ENCODE measurements at regions not wholly inside any gene's neighbourhood (a gene's known extent, or its start where the extent isn't known, plus 50 kb on each side); places are given as distances from the start of the nearest gene placed in this dataset.

DNA sequence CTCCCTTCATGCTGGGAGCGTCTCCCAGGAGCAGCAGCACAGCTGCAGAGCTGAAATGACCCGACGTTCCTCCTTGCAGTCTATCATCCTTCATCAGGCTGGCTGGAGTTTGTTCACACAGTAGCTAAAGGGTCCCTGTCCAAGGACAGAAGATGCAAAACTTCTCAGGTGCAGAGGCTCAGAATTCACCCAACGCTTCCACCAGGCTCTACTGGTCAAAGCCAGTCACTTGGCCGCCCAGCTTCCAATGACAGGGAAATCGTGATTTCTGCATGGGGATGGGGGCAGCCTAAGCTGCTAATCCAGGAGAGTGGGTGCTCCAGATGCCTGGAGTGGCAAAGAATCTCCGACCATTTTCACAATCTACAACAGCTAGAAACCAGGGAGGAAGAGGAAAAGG is 97.0 kb upstream of the SALL3 start:
- H3K4me3 ChIP-seq (ENCODE audit: low read depth, low read length) = no peak overlapping the region
- TF ChIP-seq, protein P1, sequence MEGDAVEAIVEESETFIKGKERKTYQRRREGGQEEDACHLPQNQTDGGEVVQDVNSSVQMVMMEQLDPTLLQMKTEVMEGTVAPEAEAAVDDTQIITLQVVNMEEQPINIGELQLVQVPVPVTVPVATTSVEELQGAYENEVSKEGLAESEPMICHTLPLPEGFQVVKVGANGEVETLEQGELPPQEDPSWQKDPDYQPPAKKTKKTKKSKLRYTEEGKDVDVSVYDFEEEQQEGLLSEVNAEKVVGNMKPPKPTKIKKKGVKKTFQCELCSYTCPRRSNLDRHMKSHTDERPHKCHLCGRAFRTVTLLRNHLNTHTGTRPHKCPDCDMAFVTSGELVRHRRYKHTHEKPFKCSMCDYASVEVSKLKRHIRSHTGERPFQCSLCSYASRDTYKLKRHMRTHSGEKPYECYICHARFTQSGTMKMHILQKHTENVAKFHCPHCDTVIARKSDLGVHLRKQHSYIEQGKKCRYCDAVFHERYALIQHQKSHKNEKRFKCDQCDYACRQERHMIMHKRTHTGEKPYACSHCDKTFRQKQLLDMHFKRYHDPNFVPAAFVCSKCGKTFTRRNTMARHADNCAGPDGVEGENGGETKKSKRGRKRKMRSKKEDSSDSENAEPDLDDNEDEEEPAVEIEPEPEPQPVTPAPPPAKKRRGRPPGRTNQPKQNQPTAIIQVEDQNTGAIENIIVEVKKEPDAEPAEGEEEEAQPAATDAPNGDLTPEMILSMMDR (IDR thresholded peaks at IDR 0.05; ENCODE audit: insufficient read depth, low read length) = no peak
- no peak for DNase-seq (ENCODE audit: low read depth)

DNA sequence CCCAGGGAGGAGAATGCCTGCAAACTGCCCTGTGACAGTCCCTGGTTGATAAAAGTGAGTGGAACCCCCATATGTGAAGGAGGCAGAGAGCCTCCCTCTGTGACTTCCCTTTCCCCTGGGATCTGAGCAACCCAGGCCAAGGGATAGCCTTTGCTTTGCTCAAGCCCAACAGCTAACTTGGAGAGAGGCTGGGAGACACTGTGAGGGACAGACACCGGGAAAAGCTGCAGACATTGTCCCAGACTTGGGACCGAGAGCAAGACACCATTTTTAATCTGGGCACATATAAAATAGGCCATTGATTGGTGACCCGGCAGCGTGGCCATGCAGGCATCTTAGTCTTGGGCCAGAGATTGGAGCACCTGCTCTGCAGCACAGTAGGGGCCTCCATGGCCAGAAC is 96.1 kb upstream of the SALL3 start:
- TF ChIP-seq, protein P1 (IDR thresholded peaks at IDR 0.05; ENCODE audit: insufficient read depth, low read length) = no peak
- no peak for DNase-seq (ENCODE audit: low read depth)
- no peak overlapping the region for H3K4me3 ChIP-seq (ENCODE audit: low read depth, low read length)

DNA sequence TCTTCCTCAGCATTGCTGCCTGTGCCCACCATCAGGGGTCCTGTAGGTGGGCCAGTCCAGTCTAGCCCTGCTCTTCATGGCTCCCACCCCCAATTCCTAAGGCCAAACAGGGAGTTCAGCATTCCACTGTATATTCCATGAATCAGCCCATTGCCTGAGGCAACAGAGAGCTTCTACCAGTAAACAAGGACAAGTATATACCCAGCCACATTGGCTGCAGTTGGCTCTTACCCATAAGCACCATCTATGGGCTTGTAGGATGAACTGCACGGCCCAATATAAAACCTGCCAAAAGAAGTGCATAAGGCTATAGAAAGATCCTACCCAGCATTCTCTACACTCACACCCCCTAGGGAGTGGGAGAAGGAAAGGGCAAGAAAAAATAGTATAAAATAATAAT is 95.1 kb upstream of the SALL3 start:
- H3K4me3 ChIP-seq (ENCODE audit: low read depth, low read length) = no peak overlapping the region
- DNase-seq (ENCODE audit: low read depth) = no peak
- TF ChIP-seq, protein P1 (IDR thresholded peaks at IDR 0.05; ENCODE audit: insufficient read depth, low read length) = no peak

DNA sequence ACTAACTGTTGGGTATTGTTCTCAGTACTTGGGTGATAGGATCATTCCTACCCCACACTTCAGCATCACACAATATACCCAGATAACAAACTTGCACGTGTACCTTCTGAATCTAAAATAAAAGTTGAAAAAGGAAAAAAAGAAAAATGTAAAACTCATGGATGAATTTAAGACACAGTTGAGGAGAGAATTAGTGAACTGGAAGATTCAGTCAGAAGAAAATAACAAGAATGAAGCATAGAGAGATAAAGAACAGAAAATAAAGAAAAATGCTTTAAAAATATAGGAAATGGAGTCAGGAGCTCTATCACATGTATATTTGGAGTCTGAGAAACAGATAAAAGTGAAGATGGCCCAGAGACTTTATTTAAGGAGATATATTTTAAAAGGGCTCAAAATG is 90.4 kb upstream of the SALL3 start:
- no peak for DNase-seq (ENCODE audit: low read depth)
- no peak overlapping the region for H3K4me3 ChIP-seq (ENCODE audit: low read depth, low read length)
- TF ChIP-seq, protein P1 (IDR thresholded peaks at IDR 0.05; ENCODE audit: insufficient read depth, low read length) = no peak

DNA sequence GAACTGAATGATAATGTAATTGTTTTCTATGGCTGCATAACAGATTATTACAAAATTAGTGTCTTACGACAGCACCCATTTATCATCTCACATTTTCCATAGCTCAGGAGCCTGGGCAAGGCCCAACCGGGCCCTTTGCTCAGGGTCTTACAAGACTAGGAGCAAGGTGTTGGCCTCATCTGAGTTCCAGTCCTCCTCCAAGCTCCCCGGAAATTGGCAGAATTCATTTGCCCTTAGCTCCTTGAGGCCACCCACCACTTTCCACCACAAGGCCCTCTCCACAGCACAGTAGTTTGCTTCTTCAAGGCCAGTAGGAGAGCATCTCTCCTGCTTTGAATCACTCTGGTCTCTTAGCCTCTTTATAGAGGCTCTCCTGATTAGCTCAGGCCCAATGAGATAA is 89.2 kb upstream of the SALL3 start:
- TF ChIP-seq, protein P1 (IDR thresholded peaks at IDR 0.05; ENCODE audit: insufficient read depth, low read length) = no peak
- no peak overlapping the region for H3K4me3 ChIP-seq (ENCODE audit: low read depth, low read length)
- DNase-seq (ENCODE audit: low read depth) = no peak

DNA sequence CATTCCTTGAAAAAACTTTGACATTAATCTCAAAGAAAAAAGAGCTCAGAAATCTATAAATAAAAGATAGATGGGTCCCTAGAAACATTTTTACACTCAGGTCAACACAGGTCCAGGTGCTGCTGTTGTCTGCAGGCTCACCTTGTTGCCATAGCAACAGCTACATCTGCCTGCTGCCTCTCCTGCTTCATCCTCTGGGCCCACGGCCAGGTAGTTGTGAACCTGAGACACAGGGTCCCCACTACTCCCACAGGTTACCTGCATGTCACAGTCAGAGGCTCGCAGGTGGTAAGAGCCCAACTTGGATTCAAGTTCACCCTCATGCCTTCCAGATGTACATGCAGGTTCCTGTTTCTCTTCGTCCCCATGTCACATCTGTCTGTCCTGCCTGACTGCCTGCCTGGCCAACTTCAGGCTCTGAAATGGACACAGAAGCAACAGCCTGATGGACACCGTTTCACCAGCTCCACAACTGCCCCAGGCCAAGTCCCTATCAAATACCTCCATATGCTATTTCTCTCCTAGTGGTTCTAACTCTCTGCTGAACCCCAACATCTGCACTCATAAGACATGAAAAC is 88.3 kb upstream of the SALL3 start:
- TF ChIP-seq, protein P1 (IDR thresholded peaks at IDR 0.05; ENCODE audit: insufficient read depth, low read length) = no peak
- no peak overlapping the region for H3K4me3 ChIP-seq (ENCODE audit: low read depth, low read length)
- DNase-seq (ENCODE audit: low read depth) = no peak

DNA sequence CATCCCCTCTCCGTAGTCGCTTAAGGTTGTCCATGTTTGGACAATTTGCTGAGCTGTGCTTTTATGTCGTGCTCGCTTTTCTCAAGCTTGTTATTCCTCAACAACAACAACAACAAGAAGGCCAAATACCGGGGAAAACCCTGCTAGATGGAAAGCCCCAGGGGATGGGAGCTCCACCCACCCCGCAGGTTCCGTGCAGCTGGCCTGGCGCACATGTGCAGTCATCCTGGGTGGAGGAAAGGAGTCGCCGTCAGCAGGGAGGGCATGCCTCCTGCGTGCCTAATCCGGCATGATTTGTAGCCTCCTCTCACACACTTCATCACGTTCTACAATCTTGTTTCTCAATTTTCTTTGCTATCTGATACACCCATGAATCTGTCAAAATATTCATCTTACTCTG is 87.4 kb upstream of the SALL3 start:
- DNase-seq (ENCODE audit: low read depth) = no peak
- no peak overlapping the region for H3K4me3 ChIP-seq (ENCODE audit: low read depth, low read length)
- TF ChIP-seq, protein P1 (IDR thresholded peaks at IDR 0.05; ENCODE audit: insufficient read depth, low read length) = no peak

Measured in fibroblast of the aortic adventitia (primary cell).